LNCAP (cell line): ENCODE measurements at regions not wholly inside any gene's neighbourhood (a gene's known extent, or its start where the extent isn't known, plus 50 kb on each side); places are given as distances from the start of the nearest gene placed in this dataset.

Experiments
- TF ChIP-seq, protein P1 (sequence below): fragments of 450-650 bp; IDR thresholded peaks from 2 replicates; pipeline ENCODE4 v1.5.1; 2017; ENCODE audit warnings: mild to moderate bottlenecking

DNA sequence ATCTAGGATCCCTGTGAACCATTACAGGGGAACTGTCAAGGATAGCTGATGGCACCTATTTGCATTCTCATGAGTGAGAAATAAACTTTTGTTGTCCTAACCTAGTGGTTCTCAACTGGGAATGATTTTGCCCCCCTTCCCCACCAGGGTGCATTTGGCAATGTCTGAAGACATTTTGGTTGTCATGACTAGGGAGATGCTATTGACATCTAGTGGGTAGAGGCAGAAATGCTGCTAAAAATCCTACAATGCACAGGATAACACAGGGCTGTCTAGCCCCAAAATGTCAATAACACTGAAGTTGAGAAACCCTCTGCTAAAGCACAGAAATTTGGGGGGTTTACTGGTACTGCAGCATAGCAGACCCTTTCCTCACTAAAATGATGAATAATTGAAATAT lies 140.9 kb upstream of the SRRM4 start:
- TF ChIP-seq, protein P1, sequence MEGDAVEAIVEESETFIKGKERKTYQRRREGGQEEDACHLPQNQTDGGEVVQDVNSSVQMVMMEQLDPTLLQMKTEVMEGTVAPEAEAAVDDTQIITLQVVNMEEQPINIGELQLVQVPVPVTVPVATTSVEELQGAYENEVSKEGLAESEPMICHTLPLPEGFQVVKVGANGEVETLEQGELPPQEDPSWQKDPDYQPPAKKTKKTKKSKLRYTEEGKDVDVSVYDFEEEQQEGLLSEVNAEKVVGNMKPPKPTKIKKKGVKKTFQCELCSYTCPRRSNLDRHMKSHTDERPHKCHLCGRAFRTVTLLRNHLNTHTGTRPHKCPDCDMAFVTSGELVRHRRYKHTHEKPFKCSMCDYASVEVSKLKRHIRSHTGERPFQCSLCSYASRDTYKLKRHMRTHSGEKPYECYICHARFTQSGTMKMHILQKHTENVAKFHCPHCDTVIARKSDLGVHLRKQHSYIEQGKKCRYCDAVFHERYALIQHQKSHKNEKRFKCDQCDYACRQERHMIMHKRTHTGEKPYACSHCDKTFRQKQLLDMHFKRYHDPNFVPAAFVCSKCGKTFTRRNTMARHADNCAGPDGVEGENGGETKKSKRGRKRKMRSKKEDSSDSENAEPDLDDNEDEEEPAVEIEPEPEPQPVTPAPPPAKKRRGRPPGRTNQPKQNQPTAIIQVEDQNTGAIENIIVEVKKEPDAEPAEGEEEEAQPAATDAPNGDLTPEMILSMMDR, result no peak; the same call in 1 of the 2 replicates

- TF ChIP-seq, protein P1, result no peak
Observed at GRCh38 chr12:118840878-118841277, 140.5 kb upstream of the SRRM4 start.

GRCh38 chr12:118841588-118841987 lies 139.8 kb upstream of the SRRM4 start:
- TF ChIP-seq, protein P1, result no peak

DNA sequence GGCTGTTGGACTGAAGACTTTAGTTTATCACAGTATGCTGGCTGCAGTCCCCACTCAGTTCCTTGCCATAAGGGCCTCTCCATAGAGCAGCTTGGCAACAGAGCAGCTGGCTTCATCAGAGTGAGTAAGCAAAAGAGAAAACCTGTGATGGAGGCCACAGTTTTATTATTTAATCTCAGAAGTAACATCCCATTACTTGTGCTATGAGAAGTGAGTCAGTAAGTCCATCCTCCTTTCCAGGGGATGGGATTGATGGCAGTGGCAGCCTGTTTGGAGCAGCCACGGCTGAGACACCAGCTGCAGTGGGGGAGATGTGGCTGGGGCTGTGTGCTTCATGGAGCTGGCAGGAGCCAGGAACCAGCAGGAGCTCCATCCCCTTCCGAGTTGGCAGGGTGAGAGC lies 138.5 kb upstream of the SRRM4 start:
- TF ChIP-seq, protein P1, result no peak

- TF ChIP-seq, protein P1, result no peak
Observed at GRCh38 chr12:118846416-118846815, 134.9 kb upstream of the SRRM4 start.

DNA sequence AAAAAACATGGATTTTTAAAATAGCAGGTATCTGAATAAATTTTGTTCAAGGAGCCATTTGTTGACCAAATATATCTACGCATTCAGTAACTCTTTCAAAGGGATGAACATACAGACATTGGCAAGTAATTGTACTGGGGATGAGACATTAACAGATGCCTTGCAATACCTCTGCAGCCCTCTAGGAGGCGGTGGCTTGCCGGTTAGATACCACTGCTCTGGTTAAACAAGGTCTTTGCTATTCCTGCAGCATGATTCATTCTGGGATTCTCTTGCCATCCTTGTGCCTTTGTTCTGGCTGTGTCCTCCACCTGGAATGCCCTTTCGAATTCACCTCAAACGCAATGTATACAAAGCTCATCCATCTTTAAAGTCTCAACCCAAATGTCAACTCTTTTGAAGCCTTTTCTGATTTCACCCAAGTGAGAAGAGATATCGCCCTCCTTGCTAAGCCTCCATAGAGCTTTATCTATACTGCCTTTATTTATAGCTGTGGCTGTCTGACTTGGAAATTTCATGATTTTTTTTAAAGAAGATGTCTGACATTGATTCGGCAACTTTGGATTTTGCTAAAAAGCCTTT lies 131.0 kb upstream of the SRRM4 start:
- TF ChIP-seq, protein P1, result peak; percentile 91

DNA sequence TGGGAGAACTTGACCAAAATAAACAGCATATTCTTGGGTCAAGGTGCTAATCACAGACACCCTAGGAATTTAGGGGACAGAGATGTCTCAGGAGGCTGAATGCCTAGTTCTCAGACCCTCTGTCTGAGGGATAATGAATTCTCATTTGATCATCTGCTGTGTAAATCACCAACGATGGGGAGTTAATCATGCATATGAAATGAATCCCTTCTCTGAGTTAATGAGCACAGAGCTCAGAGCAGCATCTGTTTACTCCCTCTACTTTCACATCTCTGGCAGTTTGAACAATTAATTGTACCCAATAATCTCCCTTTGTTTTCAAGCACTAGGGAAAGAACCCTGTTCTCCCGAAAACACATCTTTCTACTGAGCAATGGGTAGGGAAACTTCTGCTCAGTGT lies 129.4 kb upstream of the SRRM4 start:
- TF ChIP-seq, protein P1, result no peak

GRCh38 chr12:118853634-118854033 lies 127.7 kb upstream of the SRRM4 start:
- TF ChIP-seq, protein P1, result no peak
